CD14-positive monocyte (primary cell): ENCODE measurements at regions not wholly inside any gene's neighbourhood (a gene's known extent, or its start where the extent isn't known, plus 50 kb on each side); places are given as distances from the start of the nearest gene placed in this dataset.

Source experiments
- DNase-seq, 3 donors: peaks; one replicate each; pipeline ENCODE4 v3.0.0-alpha.2; 2011 to 2022
- H2AFZ ChIP-seq: 2 replicates; pipeline ENCODE4 v1.6.0; 2012; ENCODE audit warnings: mild to moderate bottlenecking, low read depth, low read length, inconsistent platforms; ENCODE audit not compliant: insufficient read depth, poor library complexity, severe bottlenecking
- H3K27ac ChIP-seq, 2 donors: 1 replicate in 1 of 2; 2 replicates in 1 of 2; pipeline ENCODE4 v1.5.1; 2012 to 2013; ENCODE audit warnings: low read length in 2 of 2, control low read depth in 1 of 2, inconsistent platforms in 1 of 2, low read depth in 1 of 2, mild to moderate bottlenecking in 1 of 2
- H3K27me3 ChIP-seq, 2 donors: one replicate each; pipeline versions ENCODE4 v1.6.0 to v1.6.1; 2011 to 2013; ENCODE audit warnings: low read length in 2 of 2; ENCODE audit not compliant: control insufficient read depth in 2 of 2, insufficient read depth in 2 of 2
- H3K36me3 ChIP-seq, 2 donors: replicated peaks in 1 of 2; 1 replicate in 1 of 2; 2 replicates in 1 of 2; pipeline versions ENCODE4 v1.5.1 to v1.6.1; 2012 to 2013; ENCODE audit warnings: low read length in 2 of 2, control low read depth in 1 of 2, inconsistent platforms in 1 of 2, mild to moderate bottlenecking in 1 of 2; ENCODE audit not compliant: insufficient read depth in 2 of 2, control insufficient read depth in 1 of 2
- H3K4me1 ChIP-seq, 2 donors: 1 replicate in 1 of 2; 2 replicates in 1 of 2; pipeline versions ENCODE4 v1.5.1 to v1.6.1; 2012 to 2013; ENCODE audit warnings: low read length in 2 of 2, control low read depth in 1 of 2, inconsistent platforms in 1 of 2, mild to moderate bottlenecking in 1 of 2, moderate library complexity in 1 of 2; ENCODE audit not compliant: insufficient read depth in 2 of 2, control insufficient read depth in 1 of 2
- H3K4me2 ChIP-seq: replicated peaks from 2 replicates; pipeline ENCODE3; 2012; ENCODE audit warnings: low read length, moderate library complexity, mild to moderate bottlenecking; ENCODE audit not compliant: poor library complexity, severe bottlenecking; ENCODE audit errors: extremely low read depth
- H3K4me3 ChIP-seq, 3 experiments: fragments of 200-600 bp in 1 of 3; sonication (generic) in 1 of 3; replicated peaks in 1 of 3; 1 replicate in 2 of 3; 2 replicates in 1 of 3; pipeline ENCODE4 v1.5.1; 2011 to 2013; ENCODE audit warnings: low read length in 3 of 3, mild to moderate bottlenecking in 3 of 3, control low read depth in 2 of 3, low read depth in 2 of 3, inconsistent platforms in 1 of 3, moderate library complexity in 1 of 3
- H3K79me2 ChIP-seq: 2 replicates; pipeline ENCODE4 v1.6.0; 2012; ENCODE audit warnings: mild to moderate bottlenecking, control low read depth, inconsistent platforms, low read length, moderate library complexity; ENCODE audit not compliant: insufficient read depth
- H3K9ac ChIP-seq: 2 replicates; pipeline ENCODE4 v1.6.0; 2017; ENCODE audit warnings: low read length, mild to moderate bottlenecking; ENCODE audit not compliant: insufficient read depth, poor library complexity, severe bottlenecking
- H3K9me3 ChIP-seq, 2 donors: replicated peaks in 1 of 2; 1 replicate in 1 of 2; 2 replicates in 1 of 2; pipeline versions ENCODE4 v1.5.1 to v1.6.1; 2012 to 2013; ENCODE audit warnings: low read length in 2 of 2, control low read depth in 1 of 2; ENCODE audit not compliant: control insufficient read depth in 1 of 2, insufficient read depth in 1 of 2
- H4K20me1 ChIP-seq: 2 replicates; pipeline ENCODE4 v1.6.0; 2012; ENCODE audit warnings: mild to moderate bottlenecking, low read length, control low read depth, moderate library complexity; ENCODE audit not compliant: insufficient read depth
- H3K27ac Mint-ChIP-seq, 7 donors: one replicate each; pipeline ENCODE4 v1.8.0; 2020; ENCODE audit warnings: mild to moderate bottlenecking in 7 of 7, mixed read lengths in 7 of 7, moderate library complexity in 6 of 7, inconsistent platforms in 2 of 7
- H3K27me3 Mint-ChIP-seq, 3 donors: one replicate each; pipeline ENCODE4 v1.8.0; 2021 to 2022; ENCODE audit warnings: low read depth in 3 of 3, mild to moderate bottlenecking in 3 of 3, mixed read lengths in 3 of 3, moderate library complexity in 3 of 3, inconsistent platforms in 1 of 3
- H3K36me3 Mint-ChIP-seq, 2 donors: one replicate each; pipeline ENCODE4 v1.8.0; 2020; ENCODE audit warnings: mixed read lengths in 2 of 2, inconsistent platforms in 1 of 2, mild to moderate bottlenecking in 1 of 2
- H3K4me1 Mint-ChIP-seq: one replicate; pipeline ENCODE4 v1.8.0; 2020; ENCODE audit warnings: mild to moderate bottlenecking, mixed read lengths
- H3K4me3 Mint-ChIP-seq, 2 donors: one replicate each; pipeline ENCODE4 v1.8.0; 2020; ENCODE audit warnings: mild to moderate bottlenecking in 2 of 2, mixed read lengths in 2 of 2, moderate library complexity in 1 of 2
- H3K9me3 Mint-ChIP-seq, 7 donors: one replicate each; pipeline ENCODE4 v1.8.0; 2020 to 2022; ENCODE audit warnings: mixed read lengths in 7 of 7, mild to moderate bottlenecking in 6 of 7, moderate library complexity in 6 of 7, inconsistent platforms in 2 of 7
- CTCF ChIP-seq: fragments of 200-600 bp; IDR thresholded peaks from one replicate; pipeline ENCODE4 v1.8.0; 2022; ENCODE audit warnings: antibody characterized with exemption, mild to moderate bottlenecking
- WGBS: methylation state at CpG from one replicate; pipeline ENCODE4 v1.1.5; 2013; ENCODE audit warnings: missing lambda C conversion rate; ENCODE audit not compliant: insufficient coverage; 5-methylcytosine and 5-hydroxymethylcytosine counted together
- intact Hi-C, 2 donors: fragments of 100-400 bp; cut with micrococcal nuclease; formaldehyde crosslinking; loops; one replicate each; pipeline versions ENCODE4 v1.15.0 to v1.15.1; 2023

- DNase-seq: no peak
- intact Hi-C loops: no loop called here
- Histone ChIP-seq H4K20me1 (no peaks in the 10 kb centered on the region), H3K27ac (no peak overlapping the region), H3K9me3 (no peaks in the 10 kb centered on the region), H3K4me2 (no peak overlapping the region), H3K36me3 (no peaks in the 10 kb centered on the region), H3K79me2 (no peaks in the 10 kb centered on the region), H2AFZ (no peak overlapping the region), H3K4me3 (no peak overlapping the region), H3K27me3 (peaks cover 0 to 2% of the 10 kb centered on the region in 2 donors), H3K4me1 (no peaks in the 10 kb centered on the region), H3K9ac (no peak overlapping the region)
- H3K27me3 Mint-ChIP-seq: peaks cover 0 to 6% (median 4%) of the 10 kb centered on the region in 3 donors
- H3K4me3 Mint-ChIP-seq: no peak overlapping the region
- no peak overlapping the region for H3K27ac Mint-ChIP-seq
- H3K36me3 Mint-ChIP-seq: no peaks in the 10 kb centered on the region
- 79% methylated on average over 2 of the region's 2 CpGs for WGBS
- TF ChIP-seq CTCF: no peak
- no peaks in the 10 kb centered on the region for H3K4me1 Mint-ChIP-seq
- peaks cover 0 to 1% (median 0%) of the 10 kb centered on the region in 7 donors for H3K9me3 Mint-ChIP-seq
These were observed 166.9 kb downstream of the GLI2 start for GRCh38 chr2:120902592-120902991.

- no peak overlapping the region for H3K4me3 ChIP-seq
- H3K4me1 ChIP-seq: no peaks in the 10 kb centered on the region
- no peak overlapping the region for H3K4me3 Mint-ChIP-seq
- peaks cover 0 to 2% of the 10 kb centered on the region in 2 donors for H3K27me3 ChIP-seq
- H3K4me2 ChIP-seq: no peak overlapping the region
- intact Hi-C loops: no loop called here
- no peak for DNase-seq
- no peaks in the 10 kb centered on the region for H3K36me3 Mint-ChIP-seq
- WGBS: 88% methylated on average over 5 of the region's 8 CpGs
- no peaks in the 10 kb centered on the region for H3K36me3 ChIP-seq
- no peak overlapping the region for H2AFZ ChIP-seq
- TF ChIP-seq CTCF: no peak
- H3K9me3 Mint-ChIP-seq: peaks cover 0 to 1% (median 0%) of the 10 kb centered on the region in 7 donors
- H3K27ac Mint-ChIP-seq: no peak overlapping the region
- no peaks in the 10 kb centered on the region for H3K9me3 ChIP-seq
- no peak overlapping the region for H3K27ac ChIP-seq
- no peaks in the 10 kb centered on the region for H3K4me1 Mint-ChIP-seq
- H4K20me1 ChIP-seq: no peaks in the 10 kb centered on the region
- H3K27me3 Mint-ChIP-seq: peaks cover 3 to 6% (median 4%) of the 10 kb centered on the region in 3 donors
- H3K9ac ChIP-seq: no peak overlapping the region
- H3K79me2 ChIP-seq: no peaks in the 10 kb centered on the region
These were observed 168.7 kb downstream of the GLI2 start for GRCh38 chr2:120904379-120904778.
